Suprapubic skin (tissue), 4 donors: ENCODE measurements at regions not wholly inside any gene's neighbourhood (a gene's known extent, or its start where the extent isn't known, plus 50 kb on each side); places are given as distances from the start of the nearest gene placed in this dataset.

ENCODE experiments used
- EP300 ChIP-seq: sonication (generic); formaldehyde crosslinking; IDR thresholded peaks from one replicate; pipeline ENCODE4 v1.6.1; 2017; ENCODE audit warnings: antibody characterized with exemption
- POLR2AphosphoS5 ChIP-seq, 3 donors: sonication (generic); formaldehyde crosslinking; IDR thresholded peaks; one replicate each; pipeline ENCODE4 v1.6.1; 2017; ENCODE audit warnings: antibody characterized with exemption in 3 of 3

DNA sequence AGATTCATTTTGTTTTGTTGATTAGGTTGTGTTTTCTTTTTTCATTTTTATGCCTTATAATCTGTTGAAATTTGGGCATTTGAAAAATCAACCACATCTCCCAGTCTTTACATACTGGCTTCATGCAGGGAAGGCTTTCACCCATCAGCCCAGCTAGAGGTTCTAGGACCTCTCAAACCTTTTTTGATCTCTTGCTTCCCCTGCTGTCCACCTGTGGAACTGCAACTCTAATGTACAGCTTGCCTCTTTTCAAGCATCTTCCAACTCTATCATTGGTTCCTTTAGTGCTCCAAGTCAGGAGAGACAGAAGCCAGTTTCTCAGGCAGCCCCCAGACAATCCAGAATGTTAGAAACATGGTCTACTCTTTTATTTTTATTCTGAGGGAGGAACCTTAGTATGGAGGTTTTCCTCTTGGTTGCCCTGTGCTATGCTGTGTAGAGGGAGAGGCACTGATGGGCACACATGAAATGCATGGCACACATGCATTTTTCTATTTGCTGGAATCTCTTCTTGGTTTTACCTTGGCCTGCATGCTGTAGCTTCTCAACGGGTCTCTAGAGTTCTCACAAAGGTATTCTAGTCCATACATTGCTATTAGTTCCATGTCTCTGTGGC is 107.2 kb upstream of the L3MBTL4 start:
- no peak for TF ChIP-seq POLR2AphosphoS5 (IDR thresholded peaks at IDR 0.05)
- TF ChIP-seq EP300: no peak
